ENCODE measurements at regions not wholly inside any gene's neighbourhood (a gene's known extent, or its start where the extent isn't known, plus 50 kb on each side); places are given as distances from the start of the nearest gene placed in this dataset.
A peak's percentile ranks its signal among the peaks of the same experiment; 100 is the strongest.

DNA sequence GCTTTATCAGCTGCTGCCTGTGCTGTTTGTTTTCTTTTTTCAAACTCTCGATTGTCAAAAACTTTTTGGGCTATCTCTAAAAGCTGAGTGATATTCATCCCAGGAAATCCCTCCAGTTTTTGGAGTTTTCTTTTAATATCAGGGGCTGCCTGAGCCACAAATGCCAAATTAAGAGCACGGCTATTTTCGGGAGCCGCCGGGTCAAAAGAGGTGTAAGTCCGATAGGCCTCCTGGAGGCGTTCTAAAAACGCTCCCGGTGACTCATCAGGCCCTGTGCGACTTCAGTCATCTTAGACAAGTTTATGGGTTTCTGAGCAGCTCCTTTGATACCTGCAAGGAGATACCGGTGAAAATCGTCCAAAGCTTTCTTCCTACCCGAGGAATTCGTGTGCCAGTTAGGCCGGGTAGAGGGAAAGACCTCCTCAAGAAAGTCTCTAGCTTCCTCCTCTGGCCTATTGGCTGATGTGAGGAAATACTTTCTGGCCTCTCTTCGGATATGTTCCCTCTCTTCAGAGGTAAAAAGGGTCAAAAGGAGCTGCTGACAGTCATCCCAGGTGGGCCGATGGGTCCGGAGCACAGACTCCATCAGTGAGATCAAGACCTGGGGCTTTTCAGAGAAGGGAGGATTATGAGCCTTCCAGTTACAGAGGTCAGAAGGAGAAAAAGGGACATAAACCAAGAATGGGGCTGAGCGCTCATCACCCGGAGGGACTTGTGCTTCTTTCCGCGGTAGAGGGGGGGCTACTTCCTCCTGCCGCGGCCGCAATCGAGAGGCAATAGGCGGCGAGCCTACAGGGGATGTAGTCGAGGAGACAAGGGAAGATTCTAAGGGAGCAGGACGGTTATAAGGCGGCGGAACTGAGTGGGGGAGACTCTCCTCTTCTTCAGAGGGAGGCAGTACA, 151.1 kb downstream of the TRIM27 start:
- no peak overlapping the region for H3K4me3 ChIP-seq
- peaks cover 59% of the 10 kb centered on the region for H3K9me3 ChIP-seq
- peaks cover 100% of the 10 kb centered on the region for H3K27me3 ChIP-seq
- H3K4me2 ChIP-seq: no peak overlapping the region
- no peak overlapping the region for H3K27ac ChIP-seq
- H4K20me1 ChIP-seq: peaks cover 38% of the 10 kb centered on the region; the same call in 1 of the 2 replicates
- H3K4me1 ChIP-seq: 0 out of 2 replicates have a peak, but pooled peaks cover 6% of the 10 kb centered on the region
- H3K9ac ChIP-seq: no peak overlapping the region
- H3K36me3 ChIP-seq: no peaks in the 10 kb centered on the region
- TF ChIP-seq Cebpa-rat (IDR thresholded peaks at IDR 0.05): no peak

DNA sequence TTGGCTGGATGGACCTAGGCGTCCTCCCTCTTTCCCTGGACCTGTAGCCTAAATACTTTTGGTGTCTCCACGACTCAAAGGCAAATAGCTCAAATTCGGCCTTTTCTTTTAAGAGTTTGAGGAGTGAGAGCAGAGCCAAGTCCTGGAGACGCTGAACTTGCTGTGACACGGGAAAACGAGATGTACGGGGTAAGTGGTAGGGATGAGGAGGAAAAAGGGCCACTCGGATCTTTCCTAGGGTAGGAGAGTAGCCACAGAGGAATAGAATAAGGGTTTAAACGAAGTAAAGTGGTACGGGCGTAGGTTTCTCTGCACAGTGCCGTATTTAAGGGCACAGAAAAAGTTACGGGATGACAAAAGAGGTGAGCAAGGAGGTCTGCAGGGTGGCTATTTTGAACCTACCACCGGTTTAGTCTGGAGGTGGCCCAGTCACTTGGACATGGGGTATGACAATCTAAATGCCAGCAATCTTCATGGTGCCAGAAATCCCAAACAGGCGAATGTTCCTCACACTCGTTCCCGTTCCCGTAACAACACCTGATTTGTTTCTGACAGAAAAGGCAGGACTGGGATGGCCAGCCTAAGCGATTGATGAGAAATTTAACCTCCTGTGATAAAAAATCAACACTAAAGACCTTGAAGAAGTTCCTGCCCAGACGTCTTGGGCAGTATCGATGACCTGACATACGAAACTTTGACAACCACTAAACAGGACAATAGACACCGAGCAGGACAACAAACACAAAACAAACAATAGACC, 149.3 kb downstream of the TRIM27 start:
- H3K4me3 ChIP-seq: no peak overlapping the region

DNA sequence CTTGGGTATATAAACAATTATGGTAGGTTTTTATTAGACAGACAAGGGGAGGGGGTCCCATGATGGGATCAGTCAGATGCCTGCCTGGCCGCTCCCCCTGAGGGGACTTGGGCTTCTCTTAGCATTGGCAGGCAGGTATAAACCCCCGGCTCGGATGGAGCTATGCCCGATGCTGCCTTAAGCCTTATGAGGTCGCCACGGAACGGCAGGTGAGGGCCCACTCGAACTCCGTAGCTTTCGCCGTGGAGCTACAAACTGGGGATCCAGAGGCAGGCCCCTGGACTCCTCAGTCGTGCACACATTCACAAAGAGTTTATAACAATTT, 148.8 kb downstream of the TRIM27 start:
- no peak overlapping the region for H3K4me2 ChIP-seq
- TF ChIP-seq Cebpa-rat (IDR thresholded peaks at IDR 0.05): no peak
- H3K27ac ChIP-seq: no peak overlapping the region
- peaks cover 100% of the 10 kb centered on the region for H3K27me3 ChIP-seq
- no peak overlapping the region for H3K9ac ChIP-seq
- H3K4me3 ChIP-seq: no peak overlapping the region; the same call in 1 of the 2 replicates
- H4K20me1 ChIP-seq: peaks cover 41% of the 10 kb centered on the region; the same call in 1 of the 2 replicates
- 0 out of 2 replicates have a peak, but pooled peaks cover 6% of the 10 kb centered on the region for H3K4me1 ChIP-seq
- no peaks in the 10 kb centered on the region for H3K36me3 ChIP-seq
- peaks cover 77% of the 10 kb centered on the region for H3K9me3 ChIP-seq

More for the DNA sequence above, 149.3 kb downstream of the TRIM27 start:
- H3K4me2 ChIP-seq: no peak overlapping the region
- peaks cover 100% of the 10 kb centered on the region for H3K27me3 ChIP-seq
- peaks cover 38% of the 10 kb centered on the region; the same call in 1 of the 2 replicates for H4K20me1 ChIP-seq
- 0 out of 2 replicates have a peak, but pooled peaks cover 6% of the 10 kb centered on the region for H3K4me1 ChIP-seq
- no peaks in the 10 kb centered on the region for H3K36me3 ChIP-seq
- H3K9me3 ChIP-seq: peaks cover 72% of the 10 kb centered on the region
- no peak overlapping the region for H3K27ac ChIP-seq
- H3K9ac ChIP-seq: no peak overlapping the region
- no peak for TF ChIP-seq Cebpa-rat (IDR thresholded peaks at IDR 0.05)

DNA sequence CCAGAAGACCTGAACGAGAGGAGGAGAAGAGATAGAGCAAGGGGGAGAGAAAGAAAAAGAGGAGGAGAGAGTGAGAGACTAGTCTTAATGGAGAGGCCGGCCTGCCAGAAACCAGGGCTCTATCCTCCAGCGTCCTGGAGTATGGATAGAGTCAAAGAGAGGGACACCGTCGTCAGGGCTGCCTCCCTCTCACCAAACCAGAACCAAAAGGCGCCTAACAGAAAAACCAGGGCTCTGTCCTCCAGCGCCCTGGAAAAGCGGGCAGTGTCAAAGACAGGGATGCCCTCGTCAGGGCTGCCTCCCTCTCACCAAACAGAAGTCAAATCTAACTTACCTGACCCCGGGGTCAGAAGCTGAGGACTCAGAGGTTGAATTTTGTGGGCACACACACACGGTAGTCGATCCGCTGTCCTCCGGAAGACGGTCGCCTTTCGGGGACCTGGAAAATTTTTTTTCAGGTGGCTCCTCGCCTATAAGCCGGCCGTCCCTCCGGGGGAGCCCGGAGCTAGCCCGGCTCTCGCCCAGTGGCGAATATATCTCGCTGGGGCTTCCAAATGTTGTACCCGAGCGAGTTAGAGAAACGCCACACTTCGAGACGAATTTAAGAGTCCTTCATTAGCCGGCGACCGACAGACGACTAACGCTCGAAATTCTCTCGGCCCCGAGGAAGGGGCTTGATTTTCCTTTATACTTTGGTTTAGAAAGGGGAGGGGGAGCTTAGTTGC, 148.2 kb downstream of the TRIM27 start:
- H3K4me2 ChIP-seq: no peak overlapping the region
- H3K9me3 ChIP-seq: peaks cover 79% of the 10 kb centered on the region
- H3K9ac ChIP-seq: no peak overlapping the region
- TF ChIP-seq Cebpa-rat (IDR thresholded peaks at IDR 0.05): no peak
- no peaks in the 10 kb centered on the region for H3K36me3 ChIP-seq
- H3K27ac ChIP-seq: no peak overlapping the region
- H4K20me1 ChIP-seq: peaks cover 42% of the 10 kb centered on the region; the same call in 1 of the 2 replicates
- peaks cover 100% of the 10 kb centered on the region for H3K27me3 ChIP-seq
- no peak overlapping the region; the same call in 1 of the 2 replicates for H3K4me3 ChIP-seq
- H3K4me1 ChIP-seq: 0 out of 2 replicates have a peak, but pooled peaks cover 6% of the 10 kb centered on the region

DNA sequence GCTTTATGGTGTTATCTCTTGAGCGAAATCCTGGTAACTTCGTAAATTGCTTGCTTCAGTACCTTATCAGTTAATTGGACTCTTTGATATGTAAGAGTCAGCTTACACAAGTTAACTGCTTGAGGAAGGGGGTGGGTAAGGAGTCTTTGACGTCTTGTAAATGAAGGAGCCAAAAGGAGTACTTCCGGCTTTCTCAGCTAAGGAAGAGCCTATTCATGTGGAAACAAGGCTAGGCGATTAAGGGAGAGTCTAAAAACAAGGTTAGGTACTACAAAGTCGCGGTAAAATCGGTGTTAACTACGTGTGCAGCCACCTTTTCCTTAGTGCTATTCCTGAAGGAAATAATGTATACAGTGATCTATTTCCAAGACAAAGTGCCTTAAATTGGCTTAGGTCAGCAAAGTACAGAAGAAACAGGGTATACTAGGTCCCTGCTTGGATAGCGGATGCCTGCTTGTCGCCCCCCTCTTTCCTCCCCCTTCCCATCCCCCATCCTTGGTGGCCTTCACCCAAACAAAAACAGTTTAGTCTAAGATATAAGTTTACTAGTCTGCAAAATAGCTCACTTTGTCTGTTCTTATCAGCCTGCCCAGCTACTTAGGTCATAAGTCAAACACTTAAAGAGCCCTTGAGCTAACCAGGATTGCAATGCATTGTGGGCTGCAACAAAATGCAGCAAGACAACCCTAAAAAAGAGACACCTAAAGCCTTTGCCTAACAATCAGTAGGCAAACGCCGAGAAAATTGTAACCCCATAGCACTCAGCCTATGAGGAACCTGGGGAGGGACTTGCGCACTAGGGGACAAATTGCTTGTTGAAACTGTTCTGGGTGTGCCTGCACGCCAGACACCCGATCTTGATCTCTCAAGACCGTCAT, 147.3 kb downstream of the TRIM27 start:
- no peak for TF ChIP-seq Cebpa-rat (IDR thresholded peaks at IDR 0.05)
- peaks cover 76% of the 10 kb centered on the region for H3K9me3 ChIP-seq
- H3K4me2 ChIP-seq: no peak overlapping the region
- H3K27ac ChIP-seq: no peak overlapping the region
- H3K27me3 ChIP-seq: peaks cover 98% of the 10 kb centered on the region
- H3K9ac ChIP-seq: no peak overlapping the region
- no peaks in the 10 kb centered on the region for H3K36me3 ChIP-seq
- peaks cover 9% of the 10 kb centered on the region for H3K4me1 ChIP-seq
- peaks cover 46% of the 10 kb centered on the region; the same call in 1 of the 2 replicates for H4K20me1 ChIP-seq
- H3K4me3 ChIP-seq: no peak overlapping the region

DNA sequence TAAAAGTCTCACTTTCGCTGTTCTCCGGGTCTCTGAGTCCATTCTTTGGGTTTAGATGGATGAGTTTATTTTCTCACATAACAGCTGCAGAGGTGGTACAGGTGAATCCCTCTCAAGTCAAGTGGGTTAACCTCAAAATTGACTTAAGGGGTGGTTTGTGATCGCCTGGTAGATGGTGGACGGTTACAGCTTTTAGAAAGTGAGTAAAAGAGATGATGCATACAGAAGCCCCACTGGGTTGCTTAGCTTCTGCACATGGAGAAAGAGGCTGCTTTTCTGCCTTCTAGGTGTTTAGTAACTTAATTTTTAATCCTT, 146.7 kb downstream of the TRIM27 start:
- peaks cover 98% of the 10 kb centered on the region for H3K27me3 ChIP-seq
- H4K20me1 ChIP-seq: peaks cover 46% of the 10 kb centered on the region; the same call in 1 of the 2 replicates
- H3K4me1 ChIP-seq: peaks cover 15% of the 10 kb centered on the region
- H3K4me3 ChIP-seq: no peak overlapping the region
- no peak for TF ChIP-seq Cebpa-rat (IDR thresholded peaks at IDR 0.05)
- H3K36me3 ChIP-seq: no peaks in the 10 kb centered on the region
- H3K9ac ChIP-seq: no peak overlapping the region
- H3K9me3 ChIP-seq: peaks cover 71% of the 10 kb centered on the region
- H3K4me2 ChIP-seq: no peak overlapping the region
- no peak overlapping the region for H3K27ac ChIP-seq

DNA sequence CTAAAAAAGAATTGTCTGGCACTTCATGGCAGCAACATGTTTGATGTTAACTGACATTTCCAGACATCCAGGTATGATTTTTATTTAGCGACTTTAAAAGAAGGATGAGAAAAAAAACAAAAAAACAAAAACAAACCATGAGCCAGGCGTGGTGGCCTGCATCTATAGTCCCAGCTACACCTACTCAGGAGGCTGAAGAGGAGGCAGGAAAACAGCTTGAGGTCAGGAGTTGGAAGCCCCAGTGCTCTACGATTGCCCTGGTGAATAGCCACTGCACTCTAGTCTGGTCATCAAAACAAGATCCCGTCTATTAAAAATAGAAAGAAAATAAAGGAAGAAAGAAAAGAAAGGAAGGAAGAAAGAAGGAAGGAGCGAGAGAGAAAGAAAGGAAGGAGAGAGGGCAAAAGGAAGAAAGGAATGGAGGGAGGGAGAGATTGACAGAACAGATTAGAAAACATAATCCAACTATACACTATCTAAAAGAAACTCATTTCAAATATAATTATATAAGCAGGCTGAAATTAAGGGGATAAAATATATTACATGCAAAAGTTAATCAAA, 141.6 kb downstream of the TRIM27 start:
- Histone ChIP-seq H4K20me1 (peaks cover 10% of the 10 kb centered on the region; the same call in 1 of the 2 replicates), H3K9me3 (peaks cover 52% of the 10 kb centered on the region), H3K4me3 (0 out of 2 replicates have a peak overlapping the region, but pooled peaks have one; percentile 42), H3K36me3 (no peaks in the 10 kb centered on the region), H3K27me3 (peaks cover 97% of the 10 kb centered on the region), H3K4me1 (peaks cover 11% of the 10 kb centered on the region), H3K4me2 (peak overlapping the region; percentile 77), H3K9ac (no peak overlapping the region), H3K27ac (no peak overlapping the region)
- TF ChIP-seq Cebpa-rat (IDR thresholded peaks at IDR 0.05): no peak

DNA sequence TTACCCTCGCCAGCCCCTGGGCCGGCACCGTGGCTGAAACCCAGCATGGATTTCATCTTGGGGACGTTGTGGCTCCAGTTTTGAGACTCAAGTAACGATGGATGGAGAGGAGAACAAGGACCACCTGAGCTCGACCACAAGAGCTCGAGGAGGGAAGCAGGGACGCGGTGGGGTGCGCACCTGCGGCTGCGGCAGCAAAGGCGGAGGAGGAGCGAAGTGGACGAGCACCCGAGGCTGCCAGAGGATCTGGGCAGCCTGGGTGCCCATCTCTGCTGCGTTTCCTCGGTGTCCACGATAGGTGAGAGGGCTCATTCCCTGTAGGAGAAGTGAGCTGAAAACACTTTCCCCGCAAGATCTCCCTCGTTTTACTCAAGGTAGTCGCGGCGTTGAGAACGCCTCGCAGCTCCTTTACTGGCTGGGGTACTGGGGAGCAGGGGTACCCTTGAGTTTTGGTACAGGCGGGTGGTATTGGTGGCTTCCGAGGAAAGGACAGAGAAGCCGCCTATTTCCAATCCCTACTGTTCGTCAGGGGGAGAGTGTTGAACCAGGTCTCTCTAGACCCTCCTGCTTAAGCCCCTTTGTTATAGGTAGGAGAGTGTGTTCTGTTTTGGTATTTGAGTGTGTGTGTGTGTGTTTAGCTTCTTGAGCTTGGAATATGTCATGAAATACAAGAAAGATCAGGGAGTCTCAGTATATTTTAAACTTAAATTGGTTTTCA, 137.7 kb downstream of the TRIM27 start:
- H3K9ac ChIP-seq: no peak overlapping the region
- H3K9me3 ChIP-seq: peaks cover 48% of the 10 kb centered on the region
- no peak for TF ChIP-seq Cebpa-rat (IDR thresholded peaks at IDR 0.05)
- H4K20me1 ChIP-seq: 0 out of 2 replicates have a peak, but pooled peaks cover 6% of the 10 kb centered on the region
- H3K27me3 ChIP-seq: peaks cover 87% of the 10 kb centered on the region
- H3K36me3 ChIP-seq: no peaks in the 10 kb centered on the region
- H3K27ac ChIP-seq: no peak overlapping the region
- no peak overlapping the region for H3K4me2 ChIP-seq
- peaks cover 11% of the 10 kb centered on the region for H3K4me1 ChIP-seq
- H3K4me3 ChIP-seq: no peak overlapping the region

All from BLaER1 (cell line).